ENCODE measurements at regions not wholly inside any gene's neighbourhood (a gene's known extent, or its start where the extent isn't known, plus 50 kb on each side); places are given as distances from the start of the nearest gene placed in this dataset.

DNA sequence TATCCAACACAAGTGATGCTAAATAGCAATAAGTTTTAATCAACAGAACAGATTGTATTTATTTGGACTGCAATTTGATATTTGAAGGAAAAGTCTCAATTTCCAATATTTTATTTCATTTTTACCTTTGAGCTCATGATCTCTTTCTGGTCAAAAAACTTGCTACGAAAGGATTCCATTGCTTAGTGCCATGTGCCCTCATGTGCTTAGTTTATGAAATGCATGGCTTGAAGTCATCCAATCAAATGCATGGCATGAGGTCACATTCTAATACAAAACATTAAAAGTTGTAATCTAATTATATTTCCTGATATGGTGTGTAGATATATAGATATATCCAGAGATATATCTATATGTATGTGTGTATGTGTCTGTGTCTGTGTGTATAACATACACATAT lies 321.2 kb upstream of the ADGRB3 start:
- no peaks in the 10 kb centered on the region for H3K4me1 ChIP-seq (replicated peaks; ENCODE audit: insufficient read depth)
- no peak overlapping the region for H2AFZ ChIP-seq
- no peaks in the 10 kb centered on the region for H3K9me3 ChIP-seq (ENCODE audit: insufficient read depth, low read depth)
- no peaks in the 10 kb centered on the region for H4K20me1 ChIP-seq (ENCODE audit: insufficient read depth)
- H3K27me3 ChIP-seq (ENCODE audit: insufficient read depth, low read depth) = no peaks in the 10 kb centered on the region
- DNase-seq = no peak
- H3K79me2 ChIP-seq (ENCODE audit: low read depth) = no peaks in the 10 kb centered on the region
- H3K4me2 ChIP-seq = no peak overlapping the region
- BruUV-seq (replicated peaks) = no TSS peak
- ChIA-PET CTCF (no interaction called here), POLR2A (ENCODE audit: unreplicated experiment) (no interaction called here)
- no peaks in the 10 kb centered on the region for H3K36me3 ChIP-seq (ENCODE audit: low read depth)
- no peaks in the 10 kb centered on the region for H3K9me2 ChIP-seq (ENCODE audit: insufficient read depth)
- no peaks in the 10 kb centered on the region for H3F3A ChIP-seq (ENCODE audit: insufficient read depth, low read depth)
- TF ChIP-seq, protein P1, sequence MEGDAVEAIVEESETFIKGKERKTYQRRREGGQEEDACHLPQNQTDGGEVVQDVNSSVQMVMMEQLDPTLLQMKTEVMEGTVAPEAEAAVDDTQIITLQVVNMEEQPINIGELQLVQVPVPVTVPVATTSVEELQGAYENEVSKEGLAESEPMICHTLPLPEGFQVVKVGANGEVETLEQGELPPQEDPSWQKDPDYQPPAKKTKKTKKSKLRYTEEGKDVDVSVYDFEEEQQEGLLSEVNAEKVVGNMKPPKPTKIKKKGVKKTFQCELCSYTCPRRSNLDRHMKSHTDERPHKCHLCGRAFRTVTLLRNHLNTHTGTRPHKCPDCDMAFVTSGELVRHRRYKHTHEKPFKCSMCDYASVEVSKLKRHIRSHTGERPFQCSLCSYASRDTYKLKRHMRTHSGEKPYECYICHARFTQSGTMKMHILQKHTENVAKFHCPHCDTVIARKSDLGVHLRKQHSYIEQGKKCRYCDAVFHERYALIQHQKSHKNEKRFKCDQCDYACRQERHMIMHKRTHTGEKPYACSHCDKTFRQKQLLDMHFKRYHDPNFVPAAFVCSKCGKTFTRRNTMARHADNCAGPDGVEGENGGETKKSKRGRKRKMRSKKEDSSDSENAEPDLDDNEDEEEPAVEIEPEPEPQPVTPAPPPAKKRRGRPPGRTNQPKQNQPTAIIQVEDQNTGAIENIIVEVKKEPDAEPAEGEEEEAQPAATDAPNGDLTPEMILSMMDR (conservative IDR thresholded peaks at IDR 0.05) = no peak
- TF ChIP-seq EZH2 (IDR thresholded peaks at IDR 0.05; ENCODE audit: low read depth) = no peak
- H3K4me3 ChIP-seq = no peak overlapping the region
- no peak overlapping the region for H3K27ac ChIP-seq
- intact Hi-C loops (cut with micrococcal nuclease; ENCODE audit: unreplicated experiment) = no loop called here

DNA sequence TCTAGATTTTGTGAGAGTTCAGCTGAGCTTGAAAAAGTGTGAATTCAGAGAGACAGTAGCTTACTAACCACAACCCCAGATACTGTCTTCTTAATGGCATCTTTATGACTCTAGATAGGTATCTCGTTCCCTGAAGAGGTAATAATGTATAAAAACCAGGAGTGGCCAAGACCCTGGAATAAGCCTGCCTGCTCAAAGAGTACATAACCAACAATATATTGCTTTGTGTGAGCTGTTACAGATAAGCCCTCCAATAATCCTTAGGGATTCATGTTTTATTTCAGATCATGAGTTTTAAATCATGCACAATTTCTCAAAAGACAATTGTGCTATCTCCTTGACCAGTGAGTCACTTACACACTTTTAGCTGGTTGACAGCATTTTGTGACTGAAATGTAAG lies 327.8 kb upstream of the ADGRB3 start:
- H3K36me3 ChIP-seq (ENCODE audit: low read depth) = no peaks in the 10 kb centered on the region
- H3K4me3 ChIP-seq = no peak overlapping the region
- no peaks in the 10 kb centered on the region for H3F3A ChIP-seq (ENCODE audit: insufficient read depth, low read depth)
- no peak for DNase-seq
- no peaks in the 10 kb centered on the region for H3K79me2 ChIP-seq (ENCODE audit: low read depth)
- no peaks in the 10 kb centered on the region for H3K9me2 ChIP-seq (ENCODE audit: insufficient read depth)
- H3K27ac ChIP-seq = no peak overlapping the region
- CTCF ChIA-PET = no interaction called here
- POLR2A ChIA-PET (ENCODE audit: unreplicated experiment) = no interaction called here
- H3K4me2 ChIP-seq = no peak overlapping the region
- H3K4me1 ChIP-seq (replicated peaks; ENCODE audit: insufficient read depth) = no peaks in the 10 kb centered on the region
- H3K9me3 ChIP-seq (ENCODE audit: insufficient read depth, low read depth) = no peaks in the 10 kb centered on the region
- no peaks in the 10 kb centered on the region for H3K27me3 ChIP-seq (ENCODE audit: insufficient read depth, low read depth)
- BruUV-seq (replicated peaks) = no TSS peak
- intact Hi-C loops (cut with micrococcal nuclease; ENCODE audit: unreplicated experiment) = no loop called here
- no peak for TF ChIP-seq EZH2 (IDR thresholded peaks at IDR 0.05; ENCODE audit: low read depth)
- TF ChIP-seq, protein P1 (conservative IDR thresholded peaks at IDR 0.05) = no peak
- no peak overlapping the region for H2AFZ ChIP-seq
- H4K20me1 ChIP-seq (ENCODE audit: insufficient read depth) = no peaks in the 10 kb centered on the region

- Histone ChIP-seq H3K27me3 (ENCODE audit: insufficient read depth, low read depth) (no peaks in the 10 kb centered on the region), H3K9me3 (ENCODE audit: insufficient read depth, low read depth) (no peaks in the 10 kb centered on the region), H3F3A (ENCODE audit: insufficient read depth, low read depth) (no peaks in the 10 kb centered on the region), H2AFZ (no peak overlapping the region), H3K27ac (no peak overlapping the region), H3K4me1 (replicated peaks; ENCODE audit: insufficient read depth) (no peaks in the 10 kb centered on the region), H3K9me2 (ENCODE audit: insufficient read depth) (0 out of 2 replicates have a peak, but pooled peaks cover 4% of the 10 kb centered on the region), H3K4me3 (no peak overlapping the region), H3K79me2 (ENCODE audit: low read depth) (no peaks in the 10 kb centered on the region), H4K20me1 (ENCODE audit: insufficient read depth) (no peaks in the 10 kb centered on the region), H3K36me3 (ENCODE audit: low read depth) (no peaks in the 10 kb centered on the region), H3K4me2 (no peak overlapping the region)
- ChIA-PET CTCF (no interaction called here), POLR2A (ENCODE audit: unreplicated experiment) (no interaction called here)
- no TSS peak for BruUV-seq (replicated peaks)
- no peak for DNase-seq
- TF ChIP-seq, protein P1 (conservative IDR thresholded peaks at IDR 0.05) = no peak
- TF ChIP-seq EZH2 (IDR thresholded peaks at IDR 0.05; ENCODE audit: low read depth) = no peak
- intact Hi-C loops (cut with micrococcal nuclease; ENCODE audit: unreplicated experiment) = no loop called here
These were observed 339.0 kb upstream of the ADGRB3 start for GRCh38 chr6:68296126-68296525.

Measured in PC-9 (cell line).